ENCODE measurements at regions not wholly inside any gene's neighbourhood (a gene's known extent, or its start where the extent isn't known, plus 50 kb on each side); places are given as distances from the start of the nearest gene placed in this dataset.

- DNase-seq: peak; percentile 31
Observed at GRCh38 chr13:98632961-98633360, 56.1 kb upstream of the STK24 start.

- no peak for DNase-seq
Observed at GRCh38 chr13:98629055-98629454, 52.1 kb upstream of the STK24 start.

Measured in EL (cell line).